Fibroblast of skin of right biceps (primary cell): ENCODE measurements at regions not wholly inside any gene's neighbourhood (a gene's known extent, or its start where the extent isn't known, plus 50 kb on each side); places are given as distances from the start of the nearest gene placed in this dataset.

Source experiments
- DNase-seq: peaks from one replicate; pipeline ENCODE4 v3.0.0-alpha.2; 2013

DNA sequence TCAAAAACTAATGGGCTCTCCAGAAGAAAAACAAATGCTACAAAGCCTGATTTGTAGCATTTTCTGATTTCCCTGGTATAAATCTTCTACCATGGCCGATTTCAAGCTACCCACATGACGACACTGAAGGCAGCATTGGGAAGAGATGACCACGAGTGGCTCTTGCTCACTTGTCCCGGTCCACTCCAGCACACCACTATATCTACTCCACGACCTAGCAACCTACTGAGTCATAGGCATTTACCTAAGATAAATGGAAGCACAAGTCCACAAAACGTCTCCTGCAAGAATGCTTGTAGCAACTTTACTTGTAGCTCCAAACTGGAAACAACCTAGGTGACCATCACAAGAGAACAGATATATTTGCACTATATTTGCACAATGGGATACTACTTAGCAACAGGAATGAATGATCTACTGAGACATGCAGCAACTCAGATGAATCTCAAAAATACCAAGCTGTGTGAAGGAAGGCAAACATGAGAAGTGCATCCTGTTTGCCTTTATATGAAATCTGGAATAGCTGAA lies 60.8 kb upstream of the HES1 start:
- DNase-seq = no peak

DNA sequence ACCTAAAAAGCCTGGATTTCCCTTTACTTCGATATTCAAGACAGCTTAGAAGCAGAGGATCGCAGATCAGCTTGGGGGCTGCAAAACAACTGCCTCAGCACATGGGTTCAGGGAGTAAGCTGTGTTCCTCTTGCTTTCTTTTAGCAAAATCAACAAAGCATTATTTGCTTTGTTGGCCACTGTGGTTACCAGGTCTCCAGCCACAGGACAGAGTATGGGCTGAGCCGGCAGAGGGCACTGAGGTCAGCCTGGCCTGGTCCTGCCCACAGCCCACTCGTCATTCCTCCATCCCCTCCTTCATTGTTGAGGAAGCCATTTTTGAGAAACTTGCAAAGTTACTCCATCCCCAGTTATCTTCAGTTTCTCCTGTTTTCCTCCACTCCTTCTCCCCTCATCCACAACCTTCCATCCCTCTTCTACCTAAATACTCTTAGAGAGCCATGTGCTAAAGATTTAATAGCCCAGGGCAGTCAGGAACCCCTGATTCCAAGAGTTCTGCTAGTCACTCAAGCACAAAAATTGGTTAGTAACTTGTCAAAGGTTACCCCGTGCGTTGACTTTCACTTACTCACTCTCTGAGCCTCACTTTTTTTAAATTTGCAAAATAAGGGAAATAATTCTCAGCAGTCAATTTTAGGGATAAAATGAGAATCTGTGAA lies 60.0 kb upstream of the HES1 start:
- no peak for DNase-seq

DNA sequence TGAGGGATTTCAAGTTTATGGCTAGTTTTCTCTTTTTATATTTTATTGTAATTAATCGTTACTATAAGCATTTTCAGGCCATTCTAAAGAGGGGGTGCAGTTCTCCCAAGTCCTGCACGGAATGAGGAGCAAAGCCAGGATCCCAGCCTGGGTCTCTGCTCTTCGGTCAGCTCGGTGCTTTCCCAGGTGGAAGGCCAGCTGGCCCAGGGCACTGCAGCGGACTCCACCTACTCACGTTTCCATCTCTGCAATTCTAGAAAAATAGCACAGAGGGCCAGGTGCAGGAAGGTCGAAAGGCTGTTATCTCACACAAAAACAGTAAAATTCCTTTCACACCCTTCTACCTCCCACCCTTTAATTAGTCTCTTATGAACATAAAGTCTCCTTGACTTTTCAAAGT lies 59.5 kb upstream of the HES1 start:
- DNase-seq = no peak

DNA sequence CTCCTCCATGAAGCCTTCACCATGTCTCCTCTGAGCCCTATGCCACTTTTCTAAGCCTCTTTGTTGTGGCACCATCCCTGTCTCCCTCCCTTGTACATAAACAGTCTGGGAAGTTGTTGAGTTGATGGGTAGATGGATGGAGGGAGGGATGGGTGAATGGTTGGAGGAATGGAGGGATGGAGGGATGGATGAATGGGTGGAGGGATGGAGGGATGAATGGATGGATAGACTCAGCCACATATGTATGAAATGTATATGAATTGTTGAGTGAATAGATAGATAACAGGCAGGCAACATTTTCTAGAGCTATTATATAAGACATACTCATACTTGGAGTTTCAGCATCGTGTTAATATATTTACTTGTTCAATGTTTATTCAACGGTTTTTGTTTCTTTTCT lies 58.3 kb upstream of the HES1 start:
- DNase-seq = no peak

DNA sequence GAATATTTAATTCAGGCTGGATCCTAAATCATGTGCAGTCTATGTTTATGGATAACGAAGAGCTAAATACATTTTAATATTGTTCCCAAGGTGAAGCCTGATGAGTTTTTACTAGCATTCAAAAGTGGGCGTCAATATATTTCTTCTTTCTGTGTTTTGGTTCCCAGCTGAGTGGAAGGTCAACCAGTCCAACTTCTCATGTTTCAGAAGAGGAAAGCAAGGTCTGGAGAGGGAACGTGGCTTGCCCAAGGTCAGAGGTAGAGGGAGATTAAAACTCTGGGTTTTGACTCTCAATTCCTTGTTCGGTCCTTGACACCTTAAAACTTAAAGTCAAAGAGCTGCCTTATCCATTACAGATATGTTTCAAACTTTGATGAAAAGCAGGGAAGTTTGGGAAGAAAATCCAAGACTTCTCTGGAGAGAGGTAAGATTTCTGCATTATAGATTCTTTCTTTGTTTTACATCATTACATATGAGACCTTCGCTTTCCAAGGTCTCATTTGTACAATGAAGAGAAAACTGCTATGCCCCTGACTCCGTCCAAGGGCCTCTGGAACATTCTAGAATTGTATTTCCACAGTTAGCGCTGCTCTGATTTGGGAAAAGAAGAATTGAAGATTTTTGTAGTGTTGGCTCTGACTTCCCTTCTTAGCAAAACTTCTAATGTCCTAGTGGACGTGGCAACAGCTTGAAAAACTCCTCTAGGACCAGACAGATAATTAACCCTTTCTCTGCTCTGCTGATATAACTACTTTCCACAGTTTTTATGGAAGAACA lies 57.7 kb upstream of the HES1 start:
- DNase-seq = no peak

DNA sequence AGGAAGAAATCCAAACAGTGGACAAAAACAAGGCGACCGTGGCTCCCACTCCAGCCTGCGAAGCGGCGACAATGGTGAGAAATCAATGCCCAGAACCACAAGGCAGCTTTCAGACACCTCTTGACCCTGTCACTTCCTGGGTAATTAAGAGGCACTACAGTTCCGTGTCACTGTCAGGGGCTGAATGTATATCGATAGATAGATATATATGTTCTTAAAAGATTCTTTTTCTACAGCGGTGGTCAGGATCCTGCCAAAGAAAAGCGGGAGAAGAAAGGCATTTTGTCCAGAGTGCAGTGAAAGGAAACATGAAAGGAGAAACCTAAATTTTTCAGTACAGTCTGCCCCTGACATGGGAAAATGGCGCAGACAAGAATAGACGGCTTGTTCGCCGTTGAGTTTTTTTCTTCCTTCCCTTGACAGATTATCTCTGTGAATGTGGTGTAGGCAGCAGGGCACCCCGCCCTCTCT lies 56.2 kb upstream of the HES1 start:
- DNase-seq = no peak

DNA sequence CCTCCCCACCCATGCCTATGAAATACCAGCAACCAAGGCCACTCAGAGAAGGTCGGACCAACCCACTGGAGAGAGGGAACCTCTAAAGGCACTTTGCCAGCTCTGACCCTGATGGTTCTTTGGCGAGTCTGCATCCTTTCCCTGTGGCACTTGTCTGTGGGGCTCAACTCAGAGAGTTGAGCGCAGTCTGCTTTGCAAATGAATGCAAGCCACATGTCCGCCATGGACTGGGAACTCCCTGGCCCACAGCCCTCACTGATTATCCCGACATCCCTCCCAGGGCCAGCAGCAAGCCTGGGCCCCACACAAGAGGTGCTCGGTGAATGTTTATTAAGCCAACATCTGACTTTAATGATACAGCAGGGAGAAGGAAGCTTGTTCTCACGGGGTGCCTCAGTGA lies 55.5 kb upstream of the HES1 start:
- peak; percentile 66 for DNase-seq

DNA sequence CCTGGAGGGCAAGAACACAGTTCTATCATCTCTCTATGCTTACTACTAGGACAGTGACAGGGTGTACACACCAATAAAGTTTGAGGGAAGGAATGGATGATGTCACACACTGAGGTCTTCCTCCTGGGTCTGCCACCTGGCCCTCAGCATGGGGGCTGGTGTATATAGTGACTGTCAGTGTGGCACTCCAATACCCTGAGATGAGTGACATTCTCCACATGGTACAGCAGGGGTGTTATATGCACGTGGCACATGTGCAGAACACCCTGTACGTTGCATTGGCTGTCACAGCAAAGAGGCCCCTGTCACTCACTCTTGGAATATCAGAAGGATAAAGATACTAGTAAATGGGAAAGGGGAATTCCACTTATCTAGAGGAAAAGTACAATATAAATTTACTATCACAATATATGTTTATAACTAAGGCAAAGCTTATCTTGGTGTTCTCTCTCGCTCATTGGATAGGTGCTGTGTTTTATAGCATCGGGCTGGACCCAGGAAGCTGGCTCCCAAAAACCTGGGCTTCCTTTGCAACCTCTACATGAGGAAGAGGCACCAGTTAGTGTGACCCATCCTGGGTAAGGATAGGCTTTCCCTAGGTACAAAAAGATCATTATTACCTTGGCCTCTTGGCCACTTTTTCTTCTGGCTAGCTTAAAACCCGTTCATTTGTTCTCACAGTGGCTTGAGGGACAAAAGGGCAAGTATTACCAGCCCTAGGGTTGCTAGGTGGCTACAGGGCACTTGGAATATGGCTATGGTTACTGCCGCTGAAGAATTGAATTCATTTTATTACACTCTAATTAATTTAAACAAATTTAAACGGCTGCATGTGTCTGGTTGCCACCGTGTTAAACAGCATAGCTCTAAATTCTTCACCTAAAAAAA lies 54.8 kb upstream of the HES1 start:
- DNase-seq = no peak

DNA sequence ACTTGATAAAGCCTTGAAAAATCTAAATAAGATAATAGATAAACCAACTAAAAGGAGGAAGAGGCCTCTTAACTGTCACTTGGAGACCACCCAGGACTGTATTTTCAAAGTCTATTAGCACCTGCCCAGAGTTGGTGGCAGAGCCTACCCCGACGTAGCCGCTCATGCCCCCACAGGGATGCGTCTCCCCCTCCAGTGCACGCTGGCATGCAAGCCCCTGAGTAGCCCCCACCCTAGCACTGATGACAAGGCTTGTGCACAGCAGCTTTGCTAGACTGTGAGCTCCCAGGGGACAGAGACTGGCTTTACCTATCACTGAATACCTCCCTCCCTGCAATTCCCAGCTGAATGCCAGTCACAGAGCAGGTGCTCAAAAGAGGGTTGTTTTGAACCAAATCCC lies 54.1 kb upstream of the HES1 start:
- DNase-seq = no peak

DNA sequence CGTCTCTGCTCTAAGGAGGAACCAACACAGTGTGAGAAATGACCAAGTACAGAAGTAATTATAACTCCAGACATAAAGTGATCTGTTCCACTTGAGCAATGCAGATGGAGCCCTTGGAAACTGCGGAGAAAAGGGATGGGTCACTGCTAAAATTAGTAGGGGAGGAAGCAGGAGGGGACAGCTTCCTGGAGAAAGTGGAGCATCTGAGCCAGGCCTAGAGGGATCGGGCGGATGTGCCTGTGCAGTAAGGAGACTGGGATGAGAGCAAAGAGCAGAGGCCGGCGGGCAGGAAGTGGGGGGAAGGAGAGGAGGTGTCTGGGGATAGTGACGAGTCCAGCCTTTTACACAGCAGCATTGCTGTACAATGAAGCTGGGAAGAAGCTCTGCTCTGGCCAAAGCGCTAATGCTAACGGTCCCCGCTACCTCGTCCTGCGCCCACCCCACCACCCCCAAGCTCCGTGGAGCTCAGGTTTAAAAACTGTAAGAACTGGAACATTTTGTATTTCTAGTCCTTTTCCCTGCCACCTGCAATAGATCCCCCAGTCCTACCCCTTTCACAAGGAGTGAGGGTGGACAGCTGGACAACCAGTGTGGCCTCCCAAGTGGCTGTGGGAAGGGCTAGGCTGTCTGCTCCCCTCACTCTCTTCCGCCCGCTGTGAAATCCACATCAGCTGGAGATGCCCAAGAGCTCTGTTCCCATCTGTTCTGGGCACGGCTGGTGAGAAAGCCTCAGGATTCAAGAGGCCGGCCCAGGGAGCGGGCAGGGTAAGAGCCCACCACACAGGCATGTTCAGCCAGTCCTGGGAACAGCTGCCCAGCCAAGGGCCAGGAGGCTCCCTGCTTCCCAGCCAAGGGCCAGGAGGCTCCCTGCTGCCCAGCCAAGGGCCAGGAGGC lies 53.0 kb upstream of the HES1 start:
- peak; percentile 72 for DNase-seq

DNA sequence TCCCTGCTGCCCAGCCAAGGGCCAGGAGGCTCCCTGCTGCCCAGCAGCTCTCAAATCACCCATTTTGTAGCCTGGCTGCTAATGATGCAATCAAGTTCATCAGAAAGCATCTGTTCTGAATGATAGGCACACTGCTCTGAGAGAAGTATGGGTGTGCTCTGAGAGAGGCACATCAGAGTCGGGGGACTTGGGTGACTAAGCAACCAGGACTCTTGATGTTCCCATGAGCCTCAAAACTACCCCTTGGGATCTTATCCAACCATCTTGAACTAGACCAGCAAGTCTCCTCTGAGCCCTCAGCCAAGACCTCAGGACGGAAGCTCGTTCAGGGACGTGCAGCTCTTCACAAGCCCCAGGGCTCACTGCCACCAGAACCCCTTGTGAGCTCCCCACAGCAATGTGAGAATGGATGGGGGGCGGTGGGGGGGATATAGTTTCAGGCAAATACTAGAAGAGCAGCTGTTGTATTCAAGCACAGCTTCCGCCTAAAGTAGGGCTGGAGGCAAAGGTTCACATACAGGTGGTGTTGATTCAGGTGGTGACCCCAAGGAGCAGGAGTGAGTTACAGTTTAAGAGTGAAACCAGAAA lies 52.2 kb upstream of the HES1 start:
- DNase-seq = peak; percentile 56

DNA sequence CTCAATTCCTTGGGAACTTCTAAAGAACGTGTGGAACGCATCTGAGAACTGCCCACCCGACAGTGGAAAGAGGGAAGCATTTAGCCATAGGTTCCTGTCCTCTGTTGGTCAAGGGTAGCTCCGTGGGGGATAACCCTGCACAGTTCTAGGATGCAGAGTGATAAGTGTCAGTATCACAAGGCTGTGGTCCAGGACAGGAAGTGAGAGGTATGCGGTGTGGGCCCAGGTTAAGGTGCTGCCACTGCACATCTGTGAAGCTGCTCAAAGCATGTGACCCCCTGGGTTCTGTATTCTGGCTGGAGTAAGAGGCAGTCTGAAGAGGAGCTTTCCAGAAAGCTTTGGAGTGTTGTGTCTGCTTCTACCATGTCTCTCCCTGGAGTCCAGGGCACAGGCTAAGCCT lies 51.7 kb upstream of the HES1 start:
- no peak for DNase-seq
